WTC11 (cell line): ENCODE measurements at regions not wholly inside any gene's neighbourhood (a gene's known extent, or its start where the extent isn't known, plus 50 kb on each side); places are given as distances from the start of the nearest gene placed in this dataset.

Source experiments
- ATAC-seq: fragments of 200-7000 bp; cut with Tn5 transposase; 2 replicates; pipeline ENCODE4 v1.10.0; 2021; ENCODE audit warnings: mild to moderate bottlenecking, moderate library complexity
- CTCF ChIA-PET: fragments of 300-600 bp; sonication (Branson Sonifier 250); formaldehyde crosslinking; loops from one replicate; lab custom pipeline; 2021; ENCODE audit warnings: antibody characterized with exemption; lab: Charles Lee
- POLR2A ChIA-PET: fragments of 350-600 bp; sonication (Branson Sonifier 250); formaldehyde crosslinking; loops from one replicate; lab custom pipeline; 2021; ENCODE audit warnings: antibody characterized with exemption; lab: Charles Lee
- DNase-seq: peaks from one replicate; pipeline ENCODE4 v3.0.0; 2021; ENCODE audit warnings: low spot score
- H3K27ac Mint-ChIP-seq: 2 replicates; pipeline ENCODE4 v1.8.0; 2021; ENCODE audit warnings: mixed read lengths
- H3K27me3 Mint-ChIP-seq: 2 replicates; pipeline ENCODE4 v1.8.0; 2021; ENCODE audit warnings: low read depth, mild to moderate bottlenecking, moderate library complexity, mixed read lengths
- H3K36me3 Mint-ChIP-seq: 2 replicates; pipeline ENCODE4 v1.8.0; 2021; ENCODE audit warnings: mixed read lengths
- H3K4me1 Mint-ChIP-seq: 2 replicates; pipeline ENCODE4 v1.8.0; 2022; ENCODE audit warnings: mixed read lengths
- H3K4me3 Mint-ChIP-seq: 2 replicates; pipeline ENCODE4 v1.8.0; 2021; ENCODE audit warnings: mild to moderate bottlenecking, moderate library complexity, mixed read lengths
- H3K9me3 Mint-ChIP-seq: 2 replicates; pipeline ENCODE4 v1.8.0; 2021; ENCODE audit warnings: mixed read lengths
- AFF4 ChIP-seq: sonication (generic); formaldehyde crosslinking; IDR thresholded peaks from 2 replicates; pipeline ENCODE4 v1.8.1; 2023; ENCODE audit warnings: mild to moderate bottlenecking, missing genetic modification reagents, borderline replicate concordance
- ATF1 ChIP-seq: sonication (generic); formaldehyde crosslinking; IDR thresholded peaks from 2 replicates; pipeline ENCODE4 v1.8.1; 2023; ENCODE audit warnings: mild to moderate bottlenecking, moderate library complexity, missing genetic modification reagents
- ATF3 ChIP-seq: sonication (generic); formaldehyde crosslinking; conservative IDR thresholded peaks from 2 replicates; pipeline ENCODE4 v1.8.1; 2022; ENCODE audit warnings: mild to moderate bottlenecking, missing genetic modification reagents
- CBFB ChIP-seq: sonication (generic); formaldehyde crosslinking; IDR thresholded peaks from 2 replicates; pipeline ENCODE4 v1.8.1; 2022; ENCODE audit warnings: mild to moderate bottlenecking, low read depth, missing genetic modification reagents
- CDX4 ChIP-seq: fragments of 250-450 bp; sonication (Bioruptor Pico); IDR thresholded peaks from 2 replicates; pipeline ENCODE4 v1.9.0; 2021; ENCODE audit warnings: moderate library complexity, mild to moderate bottlenecking, inconsistent platforms, borderline replicate concordance
- CTCF ChIP-seq: fragments of 200-600 bp; IDR thresholded peaks from 2 replicates; pipeline ENCODE4 v1.8.0; 2022; ENCODE audit warnings: antibody characterized with exemption
- EMX1 ChIP-seq: fragments of 250-450 bp; sonication (Bioruptor Pico); IDR thresholded peaks from 2 replicates; pipeline ENCODE4 v1.8.0; 2021; ENCODE audit warnings: mild to moderate bottlenecking
- ERG ChIP-seq: fragments of 250-450 bp; sonication (Bioruptor Pico); IDR thresholded peaks from 2 replicates; pipeline ENCODE4 v1.8.0; 2021; ENCODE audit warnings: mild to moderate bottlenecking
- FOXK1 ChIP-seq: sonication (generic); formaldehyde crosslinking; IDR thresholded peaks from 2 replicates; pipeline ENCODE4 v1.8.0; 2022; ENCODE audit warnings: mild to moderate bottlenecking, moderate library complexity, missing genetic modification reagents
- HMGA2 ChIP-seq: fragments of 250-450 bp; sonication (Bioruptor Pico); IDR thresholded peaks from 2 replicates; pipeline ENCODE4 v1.4.0; 2021; ENCODE audit warnings: mild to moderate bottlenecking, moderate library complexity
- JUN ChIP-seq: sonication (generic); formaldehyde crosslinking; IDR thresholded peaks from 2 replicates; pipeline ENCODE4 v1.8.0; 2023; ENCODE audit warnings: mild to moderate bottlenecking, missing genetic modification reagents
- MLX ChIP-seq: sonication (generic); formaldehyde crosslinking; IDR thresholded peaks from 2 replicates; pipeline ENCODE4 v1.8.1; 2023; ENCODE audit warnings: mild to moderate bottlenecking, missing genetic modification reagents, moderate library complexity
- NFE2L1 ChIP-seq: sonication (generic); formaldehyde crosslinking; IDR thresholded peaks from 2 replicates; pipeline ENCODE4 v1.8.1; 2023; ENCODE audit warnings: missing genetic modification reagents
- NFYB ChIP-seq: sonication (generic); formaldehyde crosslinking; conservative IDR thresholded peaks from 2 replicates; pipeline ENCODE4 v1.8.0; 2022; ENCODE audit warnings: low read depth, missing genetic modification reagents
- NR2C2 ChIP-seq: sonication (generic); formaldehyde crosslinking; IDR thresholded peaks from 2 replicates; pipeline ENCODE4 v1.8.0; 2022; ENCODE audit warnings: mild to moderate bottlenecking, missing genetic modification reagents
- SOX15 ChIP-seq: fragments of 250-450 bp; sonication (Bioruptor Pico); IDR thresholded peaks from 2 replicates; pipeline ENCODE4 v1.9.0; 2021; ENCODE audit warnings: mild to moderate bottlenecking
- STAT6 ChIP-seq: sonication (generic); formaldehyde crosslinking; conservative IDR thresholded peaks from 2 replicates; pipeline ENCODE4 v1.8.1; 2023; ENCODE audit warnings: mild to moderate bottlenecking, low read depth, missing genetic modification reagents, moderate library complexity
- ZBTB43 ChIP-seq: sonication (generic); formaldehyde crosslinking; IDR thresholded peaks from 2 replicates; pipeline ENCODE4 v1.8.1; 2023; ENCODE audit warnings: mild to moderate bottlenecking, missing genetic modification reagents
- ZMAT4 ChIP-seq: fragments of 250-450 bp; sonication (Bioruptor Pico); IDR thresholded peaks from 2 replicates; pipeline ENCODE4 v1.9.0; 2021; ENCODE audit warnings: mild to moderate bottlenecking
- ZNF232 ChIP-seq: sonication (generic); formaldehyde crosslinking; IDR thresholded peaks from 2 replicates; pipeline ENCODE4 v1.8.0; 2022; ENCODE audit warnings: mild to moderate bottlenecking, missing genetic modification reagents

- H3K36me3 Mint-ChIP-seq: no peaks in the 10 kb centered on the region
- ChIA-PET CTCF (no interaction called here), POLR2A (no interaction called here)
- no peaks in the 10 kb centered on the region; the same call in 1 of the 2 replicates for H3K27me3 Mint-ChIP-seq
- H3K4me1 Mint-ChIP-seq: peaks cover 11% of the 10 kb centered on the region
- H3K9me3 Mint-ChIP-seq: peaks cover under 1% of the 10 kb centered on the region; the same call in 1 of the 2 replicates
- no peak for ATAC-seq
- no peak for DNase-seq
- no peak for TF ChIP-seq CTCF
- no peak for TF ChIP-seq NFYB
- no peak for TF ChIP-seq ATF1 (CRISPR knock-in tag)
- TF ChIP-seq ZNF232 (CRISPR knock-in tag): no peak
- TF ChIP-seq NFE2L1: no peak
- TF ChIP-seq ATF3 (CRISPR knock-in tag): no peak
- TF ChIP-seq ZBTB43 (CRISPR knock-in tag): no peak
- TF ChIP-seq JUN: no peak
- TF ChIP-seq MLX (CRISPR knock-in tag): no peak
- no peak for TF ChIP-seq FOXK1 (CRISPR knock-in tag)
- TF ChIP-seq AFF4 (CRISPR knock-in tag): no peak
- TF ChIP-seq HMGA2 (CRISPR knock-in tag): no peak
- TF ChIP-seq CBFB (CRISPR knock-in tag): no peak
- no peak for TF ChIP-seq SOX15
- no peak for TF ChIP-seq ERG (CRISPR knock-in tag)
- TF ChIP-seq CDX4 (CRISPR knock-in tag): no peak
- TF ChIP-seq STAT6 (CRISPR knock-in tag): no peak
- no peak for TF ChIP-seq ZMAT4
- TF ChIP-seq NR2C2: no peak
- TF ChIP-seq EMX1: no peak
- TF ChIP-seq, all 79 proteins: peak for 0
- Mint-ChIP-seq H3K27ac (no peak overlapping the region), H3K4me3 (no peak overlapping the region)
Observed at GRCh38 chr3:39751286-39751685, 58.1 kb upstream of the MYRIP start.
